ENCODE measurements at regions not wholly inside any gene's neighbourhood (a gene's known extent, or its start where the extent isn't known, plus 50 kb on each side); places are given as distances from the start of the nearest gene placed in this dataset.

- Histone ChIP-seq H3K27ac (no peak overlapping the region), H3K36me3 (no peaks in the 10 kb centered on the region), H3K9me3 (no peaks in the 10 kb centered on the region), H3K4me3 (no peak overlapping the region), H3K27me3 (replicated peaks in 1 of 7) (no peaks in the 10 kb centered on the region), H3K4me1 (no peaks in the 10 kb centered on the region)
- TF ChIP-seq POLR2AphosphoS5 (IDR thresholded peaks at IDR 0.05) (no peak), POLR2A (IDR thresholded peaks at IDR 0.05) (no peak), CTCF (IDR thresholded peaks at IDR 0.05 in 8 of 11, conservative IDR thresholded peaks at IDR 0.05 in 3 of 11) (no peak)
- no peak for DNase-seq
- 77 to 94% (median 86%) methylated on average over 6 to 8 of the region's 8 CpGs for WGBS, 5 donors
- intact Hi-C loops (cut with DNase I; ENCODE audit: low total_unique reads): no loop called here
Observed at GRCh38 chr2:186911551-186912085, 62.6 kb upstream of the ZSWIM2 start.

- no peaks in the 10 kb centered on the region for H3K4me1 ChIP-seq
- H3K27ac ChIP-seq: no peak overlapping the region
- TF ChIP-seq CTCF (IDR thresholded peaks at IDR 0.05 in 8 of 11, conservative IDR thresholded peaks at IDR 0.05 in 3 of 11) (no peak), POLR2AphosphoS5 (IDR thresholded peaks at IDR 0.05) (no peak), POLR2A (IDR thresholded peaks at IDR 0.05) (no peak)
- no peaks in the 10 kb centered on the region for H3K9me3 ChIP-seq
- no peak overlapping the region for H3K4me3 ChIP-seq
- intact Hi-C loops (cut with DNase I; ENCODE audit: low total_unique reads): no loop called here
- DNase-seq: no peak
- no peaks in the 10 kb centered on the region for H3K27me3 ChIP-seq (replicated peaks in 1 of 7)
- H3K36me3 ChIP-seq: no peaks in the 10 kb centered on the region
- 55 to 71% (median 63%) methylated on average over 4 of the region's 4 CpGs for WGBS, 5 donors
Observed at GRCh38 chr2:186910996-186911395, 62.0 kb upstream of the ZSWIM2 start.

- Histone ChIP-seq H3K36me3 (no peaks in the 10 kb centered on the region), H3K4me1 (no peaks in the 10 kb centered on the region), H3K27me3 (replicated peaks in 1 of 7) (no peaks in the 10 kb centered on the region), H3K4me3 (no peak overlapping the region), H3K27ac (no peak overlapping the region), H3K9me3 (no peaks in the 10 kb centered on the region)
- no peak for DNase-seq
- TF ChIP-seq POLR2AphosphoS5 (IDR thresholded peaks at IDR 0.05): no peak
- no peak for TF ChIP-seq POLR2A (IDR thresholded peaks at IDR 0.05)
- no peak for TF ChIP-seq CTCF (IDR thresholded peaks at IDR 0.05 in 8 of 11, conservative IDR thresholded peaks at IDR 0.05 in 3 of 11)
- intact Hi-C loops (cut with DNase I; ENCODE audit: low total_unique reads): no loop called here
- 50 to 94% (median 86%) methylated on average over 3 of the region's 3 CpGs for WGBS, 5 donors
Observed at GRCh38 chr2:186909095-186909494, 60.1 kb upstream of the ZSWIM2 start.

- intact Hi-C loops (cut with DNase I; ENCODE audit: low total_unique reads): no loop called here
- WGBS, 5 donors: 58 to 91% (median 86%) methylated on average over 1 of the region's 1 CpG
- no peaks in the 10 kb centered on the region for H3K9me3 ChIP-seq
Observed at GRCh38 chr2:186907897-186908296, 58.9 kb upstream of the ZSWIM2 start.

More at GRCh38 chr2:186907897-186908296, 58.9 kb upstream of the ZSWIM2 start:
- no peak for TF ChIP-seq CTCF (IDR thresholded peaks at IDR 0.05 in 8 of 11, conservative IDR thresholded peaks at IDR 0.05 in 3 of 11)
- no peak for TF ChIP-seq POLR2A (IDR thresholded peaks at IDR 0.05)
- no peak for TF ChIP-seq POLR2AphosphoS5 (IDR thresholded peaks at IDR 0.05)
- no peak for DNase-seq
- Histone ChIP-seq H3K36me3 (no peaks in the 10 kb centered on the region), H3K4me3 (no peak overlapping the region), H3K27ac (no peak overlapping the region), H3K4me1 (no peaks in the 10 kb centered on the region), H3K27me3 (replicated peaks in 1 of 7) (no peaks in the 10 kb centered on the region)

Measured in spleen (tissue), 11 donors.